ENCODE measurements at regions not wholly inside any gene's neighbourhood (a gene's known extent, or its start where the extent isn't known, plus 50 kb on each side); places are given as distances from the start of the nearest gene placed in this dataset.

DNA sequence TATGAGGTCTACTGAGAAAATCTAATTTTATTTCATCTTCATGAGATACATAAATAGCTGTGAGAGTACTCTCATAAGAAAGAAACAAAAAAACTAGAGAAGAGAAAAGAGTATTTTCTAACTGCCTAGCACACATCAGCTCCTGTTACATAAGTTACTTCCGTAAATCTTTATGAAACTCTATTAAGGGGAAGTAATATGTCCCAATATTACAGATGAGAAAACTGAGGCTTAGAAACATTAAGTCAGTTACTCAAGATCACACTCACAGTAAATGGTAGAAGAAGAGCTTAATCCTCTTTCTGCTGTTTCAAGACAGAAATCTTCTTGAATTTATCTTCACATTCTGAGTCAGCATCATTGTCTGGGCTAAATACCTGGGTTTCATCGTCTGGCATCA lies 164.1 kb downstream of the DTHD1 start:
- DNase-seq, result no peak
- no peaks in the 10 kb centered on the region for H3K36me3 ChIP-seq
- no peak overlapping the region for H3K27ac ChIP-seq
- H3K27me3 ChIP-seq, result no peaks in the 10 kb centered on the region
- H3K4me3 ChIP-seq, result no peak overlapping the region
- TF ChIP-seq CTCF (IDR thresholded peaks at IDR 0.05) (no peak), POLR2A (IDR thresholded peaks at IDR 0.05) (no peak)
- H3K9me3 ChIP-seq, result no peaks in the 10 kb centered on the region
- H3K4me1 ChIP-seq, result no peaks in the 10 kb centered on the region

GRCh38 chr4:36446275-36446674 lies 164.9 kb downstream of the DTHD1 start:
- Histone ChIP-seq H3K4me1 (no peaks in the 10 kb centered on the region), H3K36me3 (no peaks in the 10 kb centered on the region)
- DNase-seq, result no peak

GRCh38 chr4:36461344-36461743 lies 179.9 kb downstream of the DTHD1 start:
- no peak for DNase-seq
- no peak for TF ChIP-seq POLR2A (IDR thresholded peaks at IDR 0.05)
- no peak for TF ChIP-seq CTCF (IDR thresholded peaks at IDR 0.05)
- H3K4me3 ChIP-seq, result no peak overlapping the region
- H3K9me3 ChIP-seq, result no peaks in the 10 kb centered on the region
- H3K27me3 ChIP-seq, result no peaks in the 10 kb centered on the region
- no peak overlapping the region for H3K27ac ChIP-seq
- H3K4me1 ChIP-seq, result no peaks in the 10 kb centered on the region
- no peaks in the 10 kb centered on the region for H3K36me3 ChIP-seq

More at GRCh38 chr4:36446275-36446674, 164.9 kb downstream of the DTHD1 start:
- TF ChIP-seq POLR2A (IDR thresholded peaks at IDR 0.05) (no peak), CTCF (IDR thresholded peaks at IDR 0.05) (no peak)
- Histone ChIP-seq H3K27ac (no peak overlapping the region), H3K4me3 (no peak overlapping the region), H3K27me3 (no peaks in the 10 kb centered on the region), H3K9me3 (no peaks in the 10 kb centered on the region)

DNA sequence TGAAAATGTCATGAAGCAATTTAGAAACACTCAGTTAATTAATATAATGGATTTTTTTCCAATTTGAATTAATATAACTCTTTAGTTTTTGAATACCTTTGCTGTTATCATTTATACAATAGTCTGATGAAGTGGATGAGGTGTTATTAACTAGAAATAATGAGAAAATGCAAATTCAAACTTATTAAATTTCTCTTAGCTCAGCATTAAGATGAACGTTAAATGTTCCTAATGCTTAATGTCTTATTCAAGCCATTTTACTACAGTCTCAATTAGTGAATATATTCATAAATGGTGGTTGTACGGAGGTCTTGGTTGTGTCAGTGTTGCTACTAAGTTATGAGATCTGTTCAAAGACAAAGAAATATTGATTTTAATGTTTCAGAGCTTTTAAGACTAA lies 186.3 kb downstream of the DTHD1 start:
- Histone ChIP-seq H3K27me3 (no peaks in the 10 kb centered on the region), H3K4me1 (no peaks in the 10 kb centered on the region), H3K27ac (no peak overlapping the region), H3K36me3 (no peaks in the 10 kb centered on the region), H3K9me3 (no peaks in the 10 kb centered on the region), H3K4me3 (no peak overlapping the region)
- DNase-seq, result no peak
- no peak for TF ChIP-seq CTCF (IDR thresholded peaks at IDR 0.05)
- TF ChIP-seq POLR2A (IDR thresholded peaks at IDR 0.05), result no peak

DNA sequence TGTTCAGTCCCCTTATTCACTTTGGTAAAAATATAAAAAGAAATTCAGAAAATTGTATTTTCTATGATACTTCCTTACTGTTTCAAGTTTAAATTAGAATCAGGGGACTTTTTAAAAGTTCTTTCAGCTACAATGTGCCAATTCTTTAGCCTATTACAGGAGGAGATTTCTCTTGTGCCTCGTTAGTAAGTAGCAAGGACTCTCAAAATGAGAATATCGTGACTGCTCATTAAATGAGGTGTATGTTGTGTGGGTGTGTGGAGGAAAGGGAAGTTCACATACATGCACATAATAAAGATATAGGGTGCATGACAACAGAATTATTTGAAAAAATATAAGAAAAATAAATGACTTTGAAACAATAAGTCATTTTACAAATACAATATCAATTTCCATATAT lies 190.5 kb downstream of the DTHD1 start:
- Histone ChIP-seq H3K36me3 (no peaks in the 10 kb centered on the region), H3K4me1 (no peaks in the 10 kb centered on the region), H3K27ac (no peak overlapping the region), H3K4me3 (no peak overlapping the region), H3K27me3 (no peaks in the 10 kb centered on the region), H3K9me3 (no peaks in the 10 kb centered on the region)
- no peak for TF ChIP-seq CTCF (IDR thresholded peaks at IDR 0.05)
- DNase-seq, result no peak

DNA sequence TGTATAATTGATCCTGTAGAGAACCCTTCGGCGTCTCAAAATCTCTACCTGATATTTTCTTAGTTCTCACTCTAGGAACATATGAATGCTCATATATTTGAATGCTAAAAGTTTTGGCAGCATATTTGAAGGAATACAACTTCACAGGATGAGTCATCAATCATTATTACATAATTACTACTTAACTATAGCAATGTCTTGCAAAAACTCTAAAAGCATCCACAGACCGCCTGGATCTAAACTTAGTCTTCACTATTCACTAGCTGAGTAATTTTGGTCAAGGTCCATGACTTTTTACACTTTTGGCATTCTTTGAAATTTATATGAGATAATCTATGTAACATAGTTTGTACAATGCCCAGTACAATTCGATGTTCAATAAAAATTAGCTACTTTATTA lies 194.7 kb downstream of the DTHD1 start:
- no peak for DNase-seq
- H3K27me3 ChIP-seq, result no peaks in the 10 kb centered on the region
- H3K27ac ChIP-seq, result no peak overlapping the region
- no peaks in the 10 kb centered on the region for H3K36me3 ChIP-seq
- H3K9me3 ChIP-seq, result no peaks in the 10 kb centered on the region
- no peak overlapping the region for H3K4me3 ChIP-seq
- no peak for TF ChIP-seq POLR2A (IDR thresholded peaks at IDR 0.05)
- H3K4me1 ChIP-seq, result no peaks in the 10 kb centered on the region
